Nephron (organoid): ENCODE measurements at regions not wholly inside any gene's neighbourhood (a gene's known extent, or its start where the extent isn't known, plus 50 kb on each side); places are given as distances from the start of the nearest gene placed in this dataset.

ENCODE experiments used
- H3K27ac Mint-ChIP-seq, 3 experiments: 2 replicates each; pipeline ENCODE4 v1.8.0; 2020; ENCODE audit warnings: mixed read lengths in 3 of 3, mild to moderate bottlenecking in 2 of 3, moderate library complexity in 1 of 3
- H3K27me3 Mint-ChIP-seq: 2 replicates; pipeline ENCODE4 v1.8.0; 2021; ENCODE audit warnings: low read depth, mild to moderate bottlenecking, moderate library complexity, mixed read lengths
- H3K36me3 Mint-ChIP-seq: 2 replicates; pipeline ENCODE4 v1.8.0; 2020; ENCODE audit warnings: low read depth, mixed read lengths
- H3K4me1 Mint-ChIP-seq: 2 replicates; pipeline ENCODE4 v1.8.0; 2020; ENCODE audit warnings: mixed read lengths
- H3K4me3 Mint-ChIP-seq, 3 experiments: 2 replicates each; pipeline ENCODE4 v1.8.0; 2020; ENCODE audit warnings: mild to moderate bottlenecking in 3 of 3, mixed read lengths in 3 of 3, moderate library complexity in 2 of 3
- H3K9me3 Mint-ChIP-seq: 2 replicates; pipeline ENCODE4 v1.8.0; 2020; ENCODE audit warnings: mixed read lengths
- CTCF ChIP-seq, 3 experiments: fragments of 200-600 bp; sonication (generic); IDR thresholded peaks; one replicate each; pipeline ENCODE4 v1.5.0; 2021; ENCODE audit warnings: antibody characterized with exemption in 3 of 3; ENCODE audit not compliant: unreplicated experiment in 3 of 3

- H3K36me3 Mint-ChIP-seq: no peaks in the 10 kb centered on the region
Measured at GRCh38 chr3:159146392-159146791, 344.5 kb downstream of the MFSD1 start.

GRCh38 chr3:159146856-159147435 lies 345.1 kb downstream of the MFSD1 start:
- H3K4me1 Mint-ChIP-seq: no peaks in the 10 kb centered on the region
- H3K36me3 Mint-ChIP-seq: no peaks in the 10 kb centered on the region
- no peak for TF ChIP-seq CTCF (IDR thresholded peaks at IDR 0.05; ENCODE audit: unreplicated experiment in 3 of 3)
- no peaks in the 10 kb centered on the region for H3K27me3 Mint-ChIP-seq
- no peak overlapping the region for H3K4me3 Mint-ChIP-seq
- H3K27ac Mint-ChIP-seq: no peak overlapping the region
- no peaks in the 10 kb centered on the region for H3K9me3 Mint-ChIP-seq

More at GRCh38 chr3:159146392-159146791, 344.5 kb downstream of the MFSD1 start:
- no peaks in the 10 kb centered on the region for H3K9me3 Mint-ChIP-seq
- no peaks in the 10 kb centered on the region for H3K27me3 Mint-ChIP-seq
- H3K27ac Mint-ChIP-seq: no peak overlapping the region
- no peak overlapping the region for H3K4me3 Mint-ChIP-seq
- TF ChIP-seq CTCF (IDR thresholded peaks at IDR 0.05; ENCODE audit: unreplicated experiment in 3 of 3): no peak
- no peaks in the 10 kb centered on the region for H3K4me1 Mint-ChIP-seq

GRCh38 chr3:159147813-159148212 lies 346.0 kb downstream of the MFSD1 start:
- H3K9me3 Mint-ChIP-seq: no peaks in the 10 kb centered on the region
- no peak for TF ChIP-seq CTCF (IDR thresholded peaks at IDR 0.05; ENCODE audit: unreplicated experiment in 3 of 3)
- no peak overlapping the region for H3K4me3 Mint-ChIP-seq
- no peaks in the 10 kb centered on the region for H3K27me3 Mint-ChIP-seq
- H3K4me1 Mint-ChIP-seq: no peaks in the 10 kb centered on the region
- no peaks in the 10 kb centered on the region for H3K36me3 Mint-ChIP-seq
- H3K27ac Mint-ChIP-seq: no peak overlapping the region

GRCh38 chr3:159148466-159148865 lies 346.6 kb downstream of the MFSD1 start:
- TF ChIP-seq CTCF (IDR thresholded peaks at IDR 0.05; ENCODE audit: unreplicated experiment in 3 of 3): no peak
- Mint-ChIP-seq H3K36me3 (no peaks in the 10 kb centered on the region), H3K4me1 (no peaks in the 10 kb centered on the region), H3K27me3 (no peaks in the 10 kb centered on the region), H3K4me3 (no peak overlapping the region), H3K27ac (no peak overlapping the region), H3K9me3 (no peaks in the 10 kb centered on the region)

- Mint-ChIP-seq H3K4me3 (no peak overlapping the region), H3K27ac (no peak overlapping the region), H3K36me3 (no peaks in the 10 kb centered on the region), H3K9me3 (no peaks in the 10 kb centered on the region), H3K27me3 (no peaks in the 10 kb centered on the region), H3K4me1 (no peaks in the 10 kb centered on the region)
- TF ChIP-seq CTCF (IDR thresholded peaks at IDR 0.05; ENCODE audit: unreplicated experiment in 3 of 3): no peak
Measured at GRCh38 chr3:159149131-159149530, 347.3 kb downstream of the MFSD1 start.

GRCh38 chr3:159149633-159150032 lies 347.8 kb downstream of the MFSD1 start:
- Mint-ChIP-seq H3K9me3 (no peaks in the 10 kb centered on the region), H3K27ac (no peak overlapping the region), H3K36me3 (no peaks in the 10 kb centered on the region), H3K4me1 (no peaks in the 10 kb centered on the region), H3K27me3 (no peaks in the 10 kb centered on the region), H3K4me3 (no peak overlapping the region)
- TF ChIP-seq CTCF (IDR thresholded peaks at IDR 0.05; ENCODE audit: unreplicated experiment in 3 of 3): no peak
